ENCODE measurements at regions not wholly inside any gene's neighbourhood (a gene's known extent, or its start where the extent isn't known, plus 50 kb on each side); places are given as distances from the start of the nearest gene placed in this dataset.

- TF ChIP-seq TAF1 (conservative IDR thresholded peaks at IDR 0.05): no peak
- TF ChIP-seq JUND (IDR thresholded peaks at IDR 0.05): no peak
- no peak for TF ChIP-seq EGR1 (IDR thresholded peaks at IDR 0.05; ENCODE audit: low read depth in 2 of 2)
- no peak for TF ChIP-seq CTCF (IDR thresholded peaks at IDR 0.05; ENCODE audit: low read depth, low read length, missing input control)
- TF ChIP-seq RXRA (IDR thresholded peaks at IDR 0.05): no peak
- no peak for TF ChIP-seq SP1 (IDR thresholded peaks at IDR 0.05)
- TF ChIP-seq FOXA1 (IDR thresholded peaks at IDR 0.05): no peak
Observed at GRCh38 chr7:153829525-153829924, 222.7 kb upstream of the DPP6 start.

All from liver (tissue), 3 donors.